Naive thymus-derived CD4-positive, alpha-beta T cell (primary cell): ENCODE measurements at regions not wholly inside any gene's neighbourhood (a gene's known extent, or its start where the extent isn't known, plus 50 kb on each side); places are given as distances from the start of the nearest gene placed in this dataset.

ENCODE experiments used
- ATAC-seq: fragments of 150-1000 bp; cut with Tn5 transposase; 2 replicates; pipeline ENCODE4 v1.10.0; 2021; ENCODE audit warnings: mild to moderate bottlenecking, moderate library complexity
- CTCF ChIA-PET: fragments of 350-600 bp; sonication (Branson Sonifier 250); formaldehyde crosslinking; loops from one replicate; lab custom pipeline; 2021; ENCODE audit warnings: antibody characterized with exemption; lab: Charles Lee
- POLR2A ChIA-PET: fragments of 350-600 bp; sonication (Branson Sonifier 250); formaldehyde crosslinking; loops from one replicate; lab custom pipeline; 2021; ENCODE audit warnings: antibody characterized with exemption, inconsistent platforms; lab: Charles Lee
- DNase-seq, 9 donors: peaks; one replicate each; pipeline versions ENCODE4 v3.0.0 to v3.0.0-alpha.2; 2020 to 2022; ENCODE audit warnings: mixed read lengths in 1 of 9
- H3K27ac ChIP-seq: one replicate; pipeline ENCODE4 v1.7.0; 2013; ENCODE audit warnings: mild to moderate bottlenecking, low read depth, low read length, moderate library complexity
- H3K27me3 ChIP-seq, 2 donors: one replicate each; pipeline ENCODE4 v1.7.0; 2013; ENCODE audit warnings: low read length in 2 of 2, mild to moderate bottlenecking in 2 of 2, moderate library complexity in 2 of 2; ENCODE audit not compliant: control insufficient read depth in 2 of 2, insufficient read depth in 2 of 2
- H3K36me3 ChIP-seq, 3 experiments: 1 replicate in 2 of 3; 2 replicates in 1 of 3; pipeline ENCODE4 v1.7.0; 2013; ENCODE audit warnings: low read length in 3 of 3, mild to moderate bottlenecking in 3 of 3, moderate library complexity in 1 of 3; ENCODE audit not compliant: insufficient read depth in 3 of 3, control insufficient read depth in 2 of 3
- H3K4me1 ChIP-seq, 2 donors: one replicate each; pipeline ENCODE4 v1.7.0; 2013; ENCODE audit warnings: low read length in 2 of 2, mild to moderate bottlenecking in 2 of 2, moderate library complexity in 1 of 2; ENCODE audit not compliant: control insufficient read depth in 2 of 2, insufficient read depth in 2 of 2
- H3K4me3 ChIP-seq: 2 replicates; pipeline ENCODE4 v1.7.0; 2013; ENCODE audit warnings: mild to moderate bottlenecking, low read length
- H3K9me3 ChIP-seq, 3 experiments: 1 replicate in 2 of 3; 2 replicates in 1 of 3; pipeline ENCODE4 v1.7.0; 2013; ENCODE audit warnings: low read length in 3 of 3; ENCODE audit not compliant: control insufficient read depth in 2 of 3
- H3K27ac Mint-ChIP-seq, 9 donors: one replicate each; pipeline ENCODE4 v1.8.0; 2020 to 2022; ENCODE audit warnings: mixed read lengths in 9 of 9, mild to moderate bottlenecking in 8 of 9, moderate library complexity in 5 of 9, inconsistent platforms in 2 of 9
- H3K27me3 Mint-ChIP-seq, 5 donors: one replicate each; pipeline ENCODE4 v1.8.0; 2021 to 2022; ENCODE audit warnings: mixed read lengths in 5 of 5, mild to moderate bottlenecking in 1 of 5
- H3K36me3 Mint-ChIP-seq, 5 donors: one replicate each; pipeline ENCODE4 v1.8.0; 2020 to 2022; ENCODE audit warnings: mixed read lengths in 5 of 5, mild to moderate bottlenecking in 3 of 5, inconsistent platforms in 1 of 5
- H3K4me1 Mint-ChIP-seq, 7 donors: one replicate each; pipeline ENCODE4 v1.8.0; 2020 to 2022; ENCODE audit warnings: mixed read lengths in 7 of 7, mild to moderate bottlenecking in 3 of 7, inconsistent platforms in 1 of 7
- H3K4me3 Mint-ChIP-seq, 10 donors: one replicate each; pipeline ENCODE4 v1.8.0; 2020 to 2022; ENCODE audit warnings: mild to moderate bottlenecking in 10 of 10, mixed read lengths in 10 of 10, moderate library complexity in 6 of 10, inconsistent platforms in 2 of 10
- H3K9me3 Mint-ChIP-seq, 11 donors: one replicate each; pipeline ENCODE4 v1.8.0; 2020 to 2022; ENCODE audit warnings: mixed read lengths in 11 of 11, mild to moderate bottlenecking in 4 of 11, inconsistent platforms in 1 of 11, moderate library complexity in 1 of 11
- intact Hi-C, 2 donors: fragments of 100-400 bp; cut with micrococcal nuclease; formaldehyde crosslinking; loops; one replicate each; pipeline ENCODE4 v1.15.1; 2023

GRCh38 chr4:62927574-62927973, 1481.7 kb downstream of the TECRL start:
- DNase-seq (no peak), ATAC-seq (no peak)
- Histone ChIP-seq H3K4me1 (no peaks in the 10 kb centered on the region), H3K4me3 (no peak overlapping the region), H3K27ac (no peak overlapping the region), H3K9me3 (no peaks in the 10 kb centered on the region), H3K36me3 (no peaks in the 10 kb centered on the region), H3K27me3 (no peaks in the 10 kb centered on the region)
- ChIA-PET CTCF (no interaction called here), POLR2A (no interaction called here)
- Mint-ChIP-seq H3K27ac (no peak overlapping the region), H3K4me3 (no peak overlapping the region), H3K9me3 (peaks cover 0 to 33% (median 5%) of the 10 kb centered on the region in 11 donors), H3K27me3 (no peaks in the 10 kb centered on the region), H3K4me1 (no peaks in the 10 kb centered on the region), H3K36me3 (no peaks in the 10 kb centered on the region)
- intact Hi-C loops: no loop called here

- ATAC-seq: no peak
- POLR2A ChIA-PET: no interaction called here
- no peaks in the 10 kb centered on the region for H3K36me3 ChIP-seq
- no peak overlapping the region for H3K4me3 Mint-ChIP-seq
- no peak for DNase-seq
- intact Hi-C loops: no loop called here
- no peak overlapping the region for H3K27ac Mint-ChIP-seq
- peaks cover 0 to 22% (median 3%) of the 10 kb centered on the region in 11 donors for H3K9me3 Mint-ChIP-seq
- no peaks in the 10 kb centered on the region for H3K4me1 Mint-ChIP-seq
- H3K9me3 ChIP-seq: no peaks in the 10 kb centered on the region
- no peaks in the 10 kb centered on the region for H3K27me3 Mint-ChIP-seq
- H3K27ac ChIP-seq: no peak overlapping the region
- H3K36me3 Mint-ChIP-seq: no peaks in the 10 kb centered on the region
- H3K27me3 ChIP-seq: no peaks in the 10 kb centered on the region
- no peak overlapping the region for H3K4me3 ChIP-seq
- H3K4me1 ChIP-seq: no peaks in the 10 kb centered on the region
- CTCF ChIA-PET: no interaction called here
These were observed 1485.5 kb downstream of the TECRL start for GRCh38 chr4:62923783-62924182.

- no peaks in the 10 kb centered on the region for H3K4me1 ChIP-seq
- DNase-seq (no peak), ATAC-seq (no peak)
- intact Hi-C loops: no loop called here
- Mint-ChIP-seq H3K27me3 (no peaks in the 10 kb centered on the region), H3K9me3 (peaks cover 0 to 11% (median 2%) of the 10 kb centered on the region in 11 donors), H3K4me3 (no peak overlapping the region), H3K4me1 (no peaks in the 10 kb centered on the region), H3K36me3 (no peaks in the 10 kb centered on the region), H3K27ac (no peak overlapping the region)
- ChIA-PET CTCF (no interaction called here), POLR2A (no interaction called here)
- no peaks in the 10 kb centered on the region for H3K9me3 ChIP-seq
- no peaks in the 10 kb centered on the region for H3K27me3 ChIP-seq
- H3K4me3 ChIP-seq: no peak overlapping the region
- no peaks in the 10 kb centered on the region for H3K36me3 ChIP-seq
- no peak overlapping the region for H3K27ac ChIP-seq
These were observed 1491.6 kb downstream of the TECRL start for GRCh38 chr4:62917649-62918048.

- H3K4me1 ChIP-seq: no peaks in the 10 kb centered on the region
- ChIA-PET POLR2A (no interaction called here), CTCF (no interaction called here)
- no peak overlapping the region for H3K27ac ChIP-seq
- DNase-seq (no peak), ATAC-seq (no peak)
- no peaks in the 10 kb centered on the region for H3K36me3 ChIP-seq
- Mint-ChIP-seq H3K27me3 (no peaks in the 10 kb centered on the region), H3K4me1 (no peaks in the 10 kb centered on the region), H3K27ac (no peak overlapping the region), H3K36me3 (no peaks in the 10 kb centered on the region), H3K4me3 (no peak overlapping the region), H3K9me3 (peaks cover 0 to 28% (median 4%) of the 10 kb centered on the region in 11 donors)
- H3K4me3 ChIP-seq: no peak overlapping the region
- intact Hi-C loops: no loop called here
- H3K9me3 ChIP-seq: no peaks in the 10 kb centered on the region
- H3K27me3 ChIP-seq: no peaks in the 10 kb centered on the region
These were observed 1494.5 kb downstream of the TECRL start for GRCh38 chr4:62914758-62915157.

- no peaks in the 10 kb centered on the region for H3K4me1 ChIP-seq
- no peaks in the 10 kb centered on the region for H3K4me1 Mint-ChIP-seq
- ATAC-seq (no peak), DNase-seq (no peak)
- no peaks in the 10 kb centered on the region for H3K27me3 Mint-ChIP-seq
- H3K4me3 ChIP-seq: no peak overlapping the region
- no peak overlapping the region for H3K27ac ChIP-seq
- no peaks in the 10 kb centered on the region for H3K36me3 ChIP-seq
- H3K27me3 ChIP-seq: no peaks in the 10 kb centered on the region
- intact Hi-C loops: no loop called here
- H3K4me3 Mint-ChIP-seq: no peak overlapping the region
- POLR2A ChIA-PET: no interaction called here
- CTCF ChIA-PET: no interaction called here
- H3K9me3 Mint-ChIP-seq: peaks cover 0 to 28% (median 4%) of the 10 kb centered on the region in 11 donors
- no peaks in the 10 kb centered on the region for H3K9me3 ChIP-seq
- H3K27ac Mint-ChIP-seq: no peak overlapping the region
- H3K36me3 Mint-ChIP-seq: no peaks in the 10 kb centered on the region
These were observed 1496.2 kb downstream of the TECRL start for GRCh38 chr4:62913065-62913464.

GRCh38 chr4:62912531-62912930, 1496.7 kb downstream of the TECRL start:
- ChIA-PET POLR2A (no interaction called here), CTCF (no interaction called here)
- no peak overlapping the region for H3K27ac ChIP-seq
- H3K9me3 Mint-ChIP-seq: peaks cover 0 to 28% (median 4%) of the 10 kb centered on the region in 11 donors
- ATAC-seq (no peak), DNase-seq (no peak)
- no peak overlapping the region for H3K4me3 ChIP-seq
- no peaks in the 10 kb centered on the region for H3K36me3 Mint-ChIP-seq
- H3K4me1 Mint-ChIP-seq: no peaks in the 10 kb centered on the region
- H3K27me3 ChIP-seq: no peaks in the 10 kb centered on the region
- no peak overlapping the region for H3K27ac Mint-ChIP-seq
- no peaks in the 10 kb centered on the region for H3K9me3 ChIP-seq
- H3K36me3 ChIP-seq: no peaks in the 10 kb centered on the region
- intact Hi-C loops: no loop called here
- no peak overlapping the region for H3K4me3 Mint-ChIP-seq
- no peaks in the 10 kb centered on the region for H3K4me1 ChIP-seq
- no peaks in the 10 kb centered on the region for H3K27me3 Mint-ChIP-seq

- Histone ChIP-seq H3K27ac (no peak overlapping the region), H3K4me3 (no peak overlapping the region), H3K4me1 (no peaks in the 10 kb centered on the region), H3K27me3 (no peaks in the 10 kb centered on the region), H3K9me3 (no peaks in the 10 kb centered on the region), H3K36me3 (no peaks in the 10 kb centered on the region)
- H3K27ac Mint-ChIP-seq: no peak overlapping the region
- ChIA-PET CTCF (no interaction called here), POLR2A (no interaction called here)
- ATAC-seq (no peak), DNase-seq (no peak)
- no peaks in the 10 kb centered on the region for H3K36me3 Mint-ChIP-seq
- H3K27me3 Mint-ChIP-seq: no peaks in the 10 kb centered on the region
- H3K4me1 Mint-ChIP-seq: no peaks in the 10 kb centered on the region
- H3K4me3 Mint-ChIP-seq: no peak overlapping the region
- H3K9me3 Mint-ChIP-seq: peaks cover 0 to 22% (median 3%) of the 10 kb centered on the region in 11 donors
- intact Hi-C loops: no loop called here
These were observed 1500.0 kb downstream of the TECRL start for GRCh38 chr4:62909238-62909637.
